Cardiac fibroblast (primary cell): ENCODE measurements at regions not wholly inside any gene's neighbourhood (a gene's known extent, or its start where the extent isn't known, plus 50 kb on each side); places are given as distances from the start of the nearest gene placed in this dataset.

Experiments
- DNase-seq, 2 donors: peaks; one replicate each; pipeline versions ENCODE4 v3.0.0 to v3.0.0-alpha.2; 2010; ENCODE audit warnings: low read depth in 2 of 2
- H3K4me3 ChIP-seq, 2 donors: replicated peaks in 1 of 2; 1 replicate in 1 of 2; 2 replicates in 1 of 2; pipeline ENCODE4 v1.5.1; 2011; ENCODE audit warnings: low read depth in 2 of 2, low read length in 2 of 2, mild to moderate bottlenecking in 2 of 2, moderate library complexity in 1 of 2
- TF ChIP-seq, protein P1 (sequence below): IDR thresholded peaks from one replicate; pipeline ENCODE4 v1.5.1; 2011; ENCODE audit warnings: low read depth, mild to moderate bottlenecking, low read length, inconsistent platforms

DNA sequence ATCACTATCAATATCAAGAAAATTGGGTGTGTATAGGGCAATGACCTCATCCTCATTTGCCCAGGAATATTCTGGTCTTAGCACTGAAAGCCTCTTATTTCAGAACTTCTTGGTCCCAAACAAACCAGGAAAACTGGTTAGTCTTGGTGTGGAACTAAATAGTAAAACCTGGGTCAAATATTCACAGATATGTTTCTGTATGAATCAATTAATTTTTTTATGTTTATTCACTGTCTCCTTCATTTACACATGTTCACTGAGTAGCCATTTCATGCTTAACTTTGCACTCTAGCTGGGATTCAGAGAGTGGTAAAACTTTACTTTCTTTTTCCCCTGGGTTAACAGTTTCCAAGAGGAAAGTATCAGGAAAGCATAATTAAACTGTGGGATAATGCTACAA, 113.7 kb upstream of the PAPPA start:
- TF ChIP-seq, protein P1, sequence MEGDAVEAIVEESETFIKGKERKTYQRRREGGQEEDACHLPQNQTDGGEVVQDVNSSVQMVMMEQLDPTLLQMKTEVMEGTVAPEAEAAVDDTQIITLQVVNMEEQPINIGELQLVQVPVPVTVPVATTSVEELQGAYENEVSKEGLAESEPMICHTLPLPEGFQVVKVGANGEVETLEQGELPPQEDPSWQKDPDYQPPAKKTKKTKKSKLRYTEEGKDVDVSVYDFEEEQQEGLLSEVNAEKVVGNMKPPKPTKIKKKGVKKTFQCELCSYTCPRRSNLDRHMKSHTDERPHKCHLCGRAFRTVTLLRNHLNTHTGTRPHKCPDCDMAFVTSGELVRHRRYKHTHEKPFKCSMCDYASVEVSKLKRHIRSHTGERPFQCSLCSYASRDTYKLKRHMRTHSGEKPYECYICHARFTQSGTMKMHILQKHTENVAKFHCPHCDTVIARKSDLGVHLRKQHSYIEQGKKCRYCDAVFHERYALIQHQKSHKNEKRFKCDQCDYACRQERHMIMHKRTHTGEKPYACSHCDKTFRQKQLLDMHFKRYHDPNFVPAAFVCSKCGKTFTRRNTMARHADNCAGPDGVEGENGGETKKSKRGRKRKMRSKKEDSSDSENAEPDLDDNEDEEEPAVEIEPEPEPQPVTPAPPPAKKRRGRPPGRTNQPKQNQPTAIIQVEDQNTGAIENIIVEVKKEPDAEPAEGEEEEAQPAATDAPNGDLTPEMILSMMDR, result no peak
- no peak overlapping the region for H3K4me3 ChIP-seq
- no peak for DNase-seq

DNA sequence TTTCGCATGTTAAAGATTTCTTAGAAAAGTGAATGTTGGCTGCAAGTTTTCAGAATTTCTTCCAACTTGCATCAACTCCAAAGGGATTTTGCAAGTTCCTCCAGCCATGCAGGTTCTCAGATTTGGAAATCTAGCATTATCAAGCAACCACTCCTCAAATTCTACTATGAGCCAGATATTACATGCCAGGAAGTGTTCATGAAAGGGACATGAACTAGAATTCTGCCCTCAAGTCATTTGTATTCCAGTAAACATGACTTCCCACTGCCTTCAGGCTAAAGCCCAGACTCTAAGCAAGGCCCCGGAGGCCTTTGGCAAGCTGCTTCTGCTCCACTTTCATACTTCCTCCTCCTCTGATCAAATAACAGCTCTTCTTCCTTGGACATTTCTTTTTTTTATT, 111.3 kb upstream of the PAPPA start:
- TF ChIP-seq, protein P1, result no peak
- H3K4me3 ChIP-seq, result no peak overlapping the region
- DNase-seq, result peak in 1 of 2 donors; percentile 65

DNA sequence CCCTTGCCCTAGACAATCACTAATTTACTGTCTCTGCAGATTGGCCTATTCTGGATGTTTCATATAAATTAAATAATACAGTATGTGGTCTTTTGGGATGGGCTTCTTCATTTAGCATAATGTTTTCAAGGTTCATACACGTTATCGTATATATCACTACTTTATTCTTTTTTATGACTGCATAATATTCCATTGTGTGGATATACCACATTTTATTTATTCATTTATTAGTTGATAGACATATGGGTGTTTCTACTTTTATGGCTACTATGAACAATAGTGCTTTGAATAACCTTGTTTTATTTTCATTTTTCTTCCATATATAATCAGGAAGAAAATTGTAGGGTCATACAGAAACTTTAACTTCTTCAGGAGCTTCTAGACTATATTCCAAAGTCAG, 108.5 kb upstream of the PAPPA start:
- TF ChIP-seq, protein P1, result no peak
- DNase-seq, result no peak
- H3K4me3 ChIP-seq, result no peak overlapping the region

DNA sequence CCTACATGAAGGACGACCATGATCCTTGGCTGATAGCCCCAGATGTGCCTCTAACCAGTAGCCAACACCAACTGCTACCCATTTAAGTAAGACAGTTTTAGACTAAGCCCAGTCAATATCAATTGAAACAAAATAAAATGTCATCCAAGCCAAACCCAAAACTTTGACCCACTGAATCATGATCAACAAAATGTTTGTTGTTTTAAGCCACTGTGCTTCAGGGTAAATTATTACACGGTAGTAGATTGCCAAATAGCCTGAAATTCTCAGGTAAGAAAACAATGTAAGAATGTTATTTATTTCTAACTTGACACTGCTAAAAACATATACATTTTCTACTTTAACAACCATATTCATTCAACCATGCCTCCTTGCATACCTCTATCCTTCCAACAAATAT, 105.5 kb upstream of the PAPPA start:
- no peak for DNase-seq
- no peak overlapping the region for H3K4me3 ChIP-seq
- TF ChIP-seq, protein P1, result no peak

DNA sequence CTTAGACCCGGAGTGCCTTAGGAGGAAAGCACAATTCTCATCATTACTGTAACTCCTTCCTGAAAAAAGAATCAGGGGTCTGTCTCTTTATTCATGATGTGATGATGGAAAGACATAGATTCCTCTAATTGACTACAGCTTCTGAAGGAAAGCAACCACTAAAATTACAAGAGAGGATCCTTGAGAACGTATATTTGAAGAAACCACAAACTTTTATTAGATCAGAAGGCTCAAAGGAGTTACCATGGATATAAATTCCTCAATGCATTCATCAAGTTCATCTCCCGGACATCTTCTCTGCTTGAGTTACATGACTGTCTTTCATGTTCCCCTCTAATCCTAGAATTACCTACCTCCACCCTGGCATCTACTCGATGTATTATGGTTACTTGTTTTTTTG, 104.1 kb upstream of the PAPPA start:
- no peak overlapping the region for H3K4me3 ChIP-seq
- TF ChIP-seq, protein P1, result no peak
- DNase-seq, result no peak

DNA sequence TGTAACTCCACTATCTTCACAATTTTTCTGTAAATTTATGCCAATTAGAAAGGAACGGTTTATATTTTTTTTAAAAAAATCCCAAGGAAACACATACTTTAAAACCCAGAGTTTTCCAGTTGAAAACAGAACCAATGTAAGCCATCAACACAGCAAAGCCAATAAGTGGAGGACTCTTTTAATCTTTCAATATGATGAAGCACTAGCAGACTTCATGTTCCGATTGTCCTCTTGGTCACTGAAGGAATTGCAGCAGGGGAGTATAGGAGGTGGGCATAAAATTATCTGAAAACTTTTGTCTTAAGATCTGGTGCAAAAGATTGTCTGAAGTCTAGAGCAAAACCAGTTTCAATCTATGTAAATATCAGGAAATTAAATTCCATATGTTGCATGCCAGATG, 102.1 kb upstream of the PAPPA start:
- TF ChIP-seq, protein P1, result no peak
- no peak overlapping the region for H3K4me3 ChIP-seq
- DNase-seq, result no peak

DNA sequence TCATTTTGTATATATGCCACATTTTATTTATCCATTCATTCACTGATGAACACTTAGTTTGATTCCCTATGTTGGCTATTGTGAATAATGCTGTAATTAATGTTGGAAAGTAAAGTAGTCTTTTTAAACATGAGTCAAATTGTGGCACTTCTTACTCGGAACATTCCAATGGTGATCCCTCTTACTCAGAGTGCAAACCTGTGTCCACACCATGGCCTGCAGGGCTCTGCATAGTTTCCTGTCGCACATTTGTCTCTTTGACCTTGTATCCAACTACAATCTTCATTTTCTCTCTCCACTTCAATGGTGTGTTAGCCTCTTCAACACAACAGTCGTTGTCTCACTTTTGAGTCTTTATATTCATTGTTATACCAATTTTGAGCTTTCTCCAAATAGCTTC, 98.1 kb upstream of the PAPPA start:
- TF ChIP-seq, protein P1, result no peak
- H3K4me3 ChIP-seq, result no peak overlapping the region
- DNase-seq, result peak in 1 of 2 donors; percentile 41
